ENCODE measurements at regions not wholly inside any gene's neighbourhood (a gene's known extent, or its start where the extent isn't known, plus 50 kb on each side); places are given as distances from the start of the nearest gene placed in this dataset.

DNA sequence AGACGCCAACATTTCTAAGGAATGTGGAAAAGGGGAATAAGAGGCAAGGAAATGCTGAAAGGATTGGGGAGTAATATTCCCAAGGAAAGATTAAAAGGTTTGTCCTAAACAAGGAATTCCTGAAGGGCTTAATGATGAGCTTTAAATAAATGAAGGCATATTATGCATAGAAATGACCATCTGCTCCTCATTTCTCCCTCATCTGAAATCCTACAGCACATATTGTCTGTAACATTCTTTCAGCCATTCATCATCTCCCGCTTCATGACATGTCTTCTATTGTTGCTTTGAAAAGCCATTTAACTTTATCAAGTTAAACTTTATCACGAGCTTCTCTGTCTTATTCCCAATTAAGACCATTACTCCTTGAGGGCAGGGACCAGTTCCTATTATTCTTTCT is 608.7 kb upstream of the PLXNA2 start:
- TF ChIP-seq, protein P1, sequence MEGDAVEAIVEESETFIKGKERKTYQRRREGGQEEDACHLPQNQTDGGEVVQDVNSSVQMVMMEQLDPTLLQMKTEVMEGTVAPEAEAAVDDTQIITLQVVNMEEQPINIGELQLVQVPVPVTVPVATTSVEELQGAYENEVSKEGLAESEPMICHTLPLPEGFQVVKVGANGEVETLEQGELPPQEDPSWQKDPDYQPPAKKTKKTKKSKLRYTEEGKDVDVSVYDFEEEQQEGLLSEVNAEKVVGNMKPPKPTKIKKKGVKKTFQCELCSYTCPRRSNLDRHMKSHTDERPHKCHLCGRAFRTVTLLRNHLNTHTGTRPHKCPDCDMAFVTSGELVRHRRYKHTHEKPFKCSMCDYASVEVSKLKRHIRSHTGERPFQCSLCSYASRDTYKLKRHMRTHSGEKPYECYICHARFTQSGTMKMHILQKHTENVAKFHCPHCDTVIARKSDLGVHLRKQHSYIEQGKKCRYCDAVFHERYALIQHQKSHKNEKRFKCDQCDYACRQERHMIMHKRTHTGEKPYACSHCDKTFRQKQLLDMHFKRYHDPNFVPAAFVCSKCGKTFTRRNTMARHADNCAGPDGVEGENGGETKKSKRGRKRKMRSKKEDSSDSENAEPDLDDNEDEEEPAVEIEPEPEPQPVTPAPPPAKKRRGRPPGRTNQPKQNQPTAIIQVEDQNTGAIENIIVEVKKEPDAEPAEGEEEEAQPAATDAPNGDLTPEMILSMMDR (IDR thresholded peaks at IDR 0.05): no peak
- TF ChIP-seq POLR2AphosphoS5 (IDR thresholded peaks at IDR 0.05) (no peak), POLR2A (IDR thresholded peaks at IDR 0.05) (no peak), EP300 (IDR thresholded peaks at IDR 0.05; ENCODE audit: low read depth) (no peak)
